C4-2B (cell line): ENCODE measurements at regions not wholly inside any gene's neighbourhood (a gene's known extent, or its start where the extent isn't known, plus 50 kb on each side); places are given as distances from the start of the nearest gene placed in this dataset.

ENCODE experiments used
- CTCF ChIP-seq: fragments of 450-650 bp; conservative IDR thresholded peaks from 2 replicates; pipeline ENCODE4 v1.5.1; 2017; ENCODE audit warnings: mild to moderate bottlenecking
- ZFX ChIP-seq: fragments of 450-650 bp; IDR thresholded peaks from 2 replicates; pipeline ENCODE4 v1.6.1; 2017

GRCh38 chr13:70960841-70961443 lies 852.7 kb upstream of the KLHL1 start:
- TF ChIP-seq CTCF (peak; percentile 45), ZFX (no peak)
